Keratinocyte (primary cell): ENCODE measurements at regions not wholly inside any gene's neighbourhood (a gene's known extent, or its start where the extent isn't known, plus 50 kb on each side); places are given as distances from the start of the nearest gene placed in this dataset.

Source experiments
- DNase-seq: peaks from one replicate; pipeline ENCODE4 v3.0.0-alpha.2; 2011; ENCODE audit warnings: low read depth, missing footprints, low spot score
- FAIRE-seq: peaks from 2 replicates; lab custom pipeline; 2011; peaks lifted over from hg19 to GRCh38; lab: Jason Lieb, UNC
- H2AFZ ChIP-seq: 2 replicates; pipeline ENCODE4 v1.6.0; 2012; ENCODE audit warnings: low read length, control low read depth, inconsistent platforms; ENCODE audit not compliant: control insufficient read depth
- H3K27ac ChIP-seq: 2 replicates; pipeline ENCODE4 v1.5.1; 2011; ENCODE audit warnings: low read length; ENCODE audit not compliant: control insufficient read depth, insufficient read depth
- H3K27me3 ChIP-seq: 3 replicates; pipeline ENCODE4 v1.6.0; 2011; ENCODE audit warnings: low read length; ENCODE audit not compliant: control insufficient read depth, insufficient read depth; ENCODE audit errors: extremely low read depth
- H3K36me3 ChIP-seq, 2 experiments: 2 replicates in 1 of 2; 3 replicates in 1 of 2; pipeline ENCODE4 v1.5.1; 2011; ENCODE audit warnings: low read length in 2 of 2, mild to moderate bottlenecking in 1 of 2; ENCODE audit not compliant: control insufficient read depth in 2 of 2, insufficient read depth in 2 of 2; ENCODE audit errors: extremely low read depth in 1 of 2
- H3K4me1 ChIP-seq: 3 replicates; pipeline ENCODE4 v1.5.1; 2011; ENCODE audit warnings: low read length; ENCODE audit not compliant: control insufficient read depth, insufficient read depth; ENCODE audit errors: extremely low read depth
- H3K4me2 ChIP-seq: 3 replicates; pipeline ENCODE4 v1.6.0; 2011; ENCODE audit warnings: low read depth, low read length; ENCODE audit not compliant: control insufficient read depth, insufficient read depth; ENCODE audit errors: extremely low read depth
- H3K4me3 ChIP-seq, 3 experiments: fragments of 200-600 bp in 1 of 3; sonication (generic) in 1 of 3; 2 replicates in 2 of 3; 3 replicates in 1 of 3; pipeline ENCODE4 v1.5.1; 2011 to 2016; ENCODE audit warnings: low read length in 3 of 3, mild to moderate bottlenecking in 3 of 3, control low read depth in 2 of 3, inconsistent platforms in 1 of 3, low read depth in 1 of 3, mixed read lengths in 1 of 3, mixed run types in 1 of 3, moderate library complexity in 1 of 3; ENCODE audit not compliant: control insufficient read depth in 2 of 3, insufficient read depth in 2 of 3; ENCODE audit errors: extremely low read depth in 1 of 3
- H3K79me2 ChIP-seq: 2 replicates; pipeline ENCODE4 v1.6.0; 2012; ENCODE audit warnings: low read length; ENCODE audit not compliant: control insufficient read depth, insufficient read depth
- H3K9ac ChIP-seq: 3 replicates; pipeline ENCODE4 v1.6.0; 2011; ENCODE audit warnings: low read length; ENCODE audit not compliant: control insufficient read depth, insufficient read depth; ENCODE audit errors: extremely low read depth
- H3K9me1 ChIP-seq: 3 replicates; pipeline ENCODE4 v1.6.0; 2011; ENCODE audit warnings: low read length; ENCODE audit not compliant: control insufficient read depth, insufficient read depth; ENCODE audit errors: extremely low read depth
- H3K9me3 ChIP-seq: 2 replicates; pipeline ENCODE4 v1.5.1; 2012; ENCODE audit warnings: low read depth, low read length; ENCODE audit not compliant: control insufficient read depth
- H4K20me1 ChIP-seq: 3 replicates; pipeline ENCODE4 v1.6.0; 2011; ENCODE audit warnings: low read length; ENCODE audit not compliant: control insufficient read depth, insufficient read depth; ENCODE audit errors: extremely low read depth
- CTCF ChIP-seq, 3 experiments: IDR thresholded peaks in 1 of 3; conservative IDR thresholded peaks in 1 of 3; optimal IDR thresholded peaks in 1 of 3; 2 replicates in 2 of 3; 3 replicates in 1 of 3; pipeline versions ENCODE3 to v1.5.1; 2011; ENCODE audit warnings: low read length in 3 of 3, mild to moderate bottlenecking in 3 of 3, moderate library complexity in 2 of 3, control low read depth in 1 of 3, inconsistent platforms in 1 of 3; ENCODE audit not compliant: insufficient read depth in 2 of 3; ENCODE audit errors: extremely low read depth in 1 of 3
- EZH2 ChIP-seq: IDR thresholded peaks from one replicate; pipeline ENCODE4 v1.6.1; 2012; ENCODE audit warnings: inconsistent platforms, mild to moderate bottlenecking, low read length, moderate library complexity
- dilution Hi-C: fragments of 300-500 bp; cut with MboI; formaldehyde crosslinking; loops from one replicate; pipeline ENCODE4 v1.7.0; 2020; ENCODE audit warnings: low sequenced_read_pairs; ENCODE audit not compliant: extremely low pct_ligation_motif_present

- no peak for TF ChIP-seq CTCF (optimal IDR thresholded peaks at IDR 0.05 in 1 of 3, IDR thresholded peaks at IDR 0.05 in 1 of 3, conservative IDR thresholded peaks at IDR 0.05 in 1 of 3; ENCODE audit: extremely low read depth in 1 of 3, insufficient read depth in 2 of 3, low read length in 3 of 3)
- TF ChIP-seq EZH2 = no peak
- dilution Hi-C loops = no loop called here
These were observed 178.8 kb upstream of the LHX5 start for GRCh38 chr12:113650476-113650875.

DNA sequence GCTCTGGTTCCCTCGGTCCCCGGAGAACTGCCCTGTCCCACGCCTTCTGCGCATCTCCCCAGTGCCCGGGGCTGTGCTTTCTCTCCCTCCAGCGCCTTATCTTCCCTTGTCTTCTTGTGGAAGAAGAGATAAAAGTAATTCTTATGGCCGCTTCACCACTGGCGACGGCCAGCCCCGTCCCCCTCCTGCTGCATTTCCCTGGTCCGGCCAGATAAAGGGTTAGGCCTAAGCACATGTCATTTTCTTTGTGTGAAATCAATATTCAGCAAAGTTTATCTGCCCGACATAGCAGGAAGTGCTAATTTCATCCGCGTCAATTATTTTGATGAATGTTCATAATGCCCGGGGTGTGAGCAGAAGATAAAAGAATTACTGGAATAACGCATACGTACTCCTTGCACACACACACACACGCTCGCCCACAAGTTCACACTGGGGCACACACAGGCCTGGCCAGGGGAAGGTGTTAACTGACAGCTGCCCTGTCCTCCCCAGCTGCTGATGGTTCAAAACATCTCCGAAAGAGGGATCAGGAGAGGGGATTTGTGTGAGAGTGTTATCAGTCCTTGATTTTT, 177.7 kb upstream of the LHX5 start:
- Histone ChIP-seq H3K36me3 (no peaks in the 10 kb centered on the region), H3K9me3 (no peaks in the 10 kb centered on the region), H3K27ac (no peak overlapping the region), H4K20me1 (no peaks in the 10 kb centered on the region), H3K9ac (no peak overlapping the region), H3K79me2 (no peaks in the 10 kb centered on the region), H3K27me3 (no peaks in the 10 kb centered on the region), H3K4me2 (no peak overlapping the region), H2AFZ (no peak overlapping the region), H3K9me1 (no peaks in the 10 kb centered on the region), H3K4me1 (no peaks in the 10 kb centered on the region), H3K4me3 (no peak overlapping the region)
- dilution Hi-C loops = no loop called here
- no peak for TF ChIP-seq CTCF (optimal IDR thresholded peaks at IDR 0.05 in 1 of 3, IDR thresholded peaks at IDR 0.05 in 1 of 3, conservative IDR thresholded peaks at IDR 0.05 in 1 of 3; ENCODE audit: extremely low read depth in 1 of 3, insufficient read depth in 2 of 3, low read length in 3 of 3)
- TF ChIP-seq EZH2 = no peak
- DNase-seq (no peak), FAIRE-seq (no peak)

More at GRCh38 chr12:113650476-113650875, 178.8 kb upstream of the LHX5 start:
- Histone ChIP-seq H3K27me3 (no peaks in the 10 kb centered on the region), H4K20me1 (no peaks in the 10 kb centered on the region), H3K9me3 (no peaks in the 10 kb centered on the region), H3K27ac (no peak overlapping the region), H3K79me2 (no peaks in the 10 kb centered on the region), H3K4me2 (no peak overlapping the region), H3K9me1 (no peaks in the 10 kb centered on the region), H3K36me3 (no peaks in the 10 kb centered on the region), H2AFZ (no peak overlapping the region), H3K4me3 (no peak overlapping the region), H3K4me1 (no peaks in the 10 kb centered on the region), H3K9ac (no peak overlapping the region)
- FAIRE-seq (no peak), DNase-seq (no peak)
